ENCODE measurements at regions not wholly inside any gene's neighbourhood (a gene's known extent, or its start where the extent isn't known, plus 50 kb on each side); places are given as distances from the start of the nearest gene placed in this dataset.

DNA sequence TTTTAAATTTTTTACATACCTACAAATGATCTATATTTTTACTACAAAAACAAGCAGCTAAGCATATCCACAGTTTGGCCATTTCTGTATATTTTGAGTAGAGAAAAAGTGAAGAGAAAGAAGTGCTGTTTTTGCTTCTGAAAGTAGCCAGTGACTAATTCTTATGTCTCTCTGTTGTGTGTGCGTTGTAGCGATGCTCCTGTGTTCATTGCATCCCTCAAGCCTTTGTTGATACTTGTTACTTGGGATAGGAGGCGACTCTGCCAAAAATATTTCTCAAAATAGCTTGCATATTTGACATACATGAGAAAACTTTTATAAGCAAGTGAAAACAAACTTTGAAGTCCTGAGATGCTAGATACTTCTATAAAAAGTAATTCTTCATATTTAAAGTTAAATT, 714.1 kb downstream of the FSCB start:
- TF ChIP-seq, protein P1, sequence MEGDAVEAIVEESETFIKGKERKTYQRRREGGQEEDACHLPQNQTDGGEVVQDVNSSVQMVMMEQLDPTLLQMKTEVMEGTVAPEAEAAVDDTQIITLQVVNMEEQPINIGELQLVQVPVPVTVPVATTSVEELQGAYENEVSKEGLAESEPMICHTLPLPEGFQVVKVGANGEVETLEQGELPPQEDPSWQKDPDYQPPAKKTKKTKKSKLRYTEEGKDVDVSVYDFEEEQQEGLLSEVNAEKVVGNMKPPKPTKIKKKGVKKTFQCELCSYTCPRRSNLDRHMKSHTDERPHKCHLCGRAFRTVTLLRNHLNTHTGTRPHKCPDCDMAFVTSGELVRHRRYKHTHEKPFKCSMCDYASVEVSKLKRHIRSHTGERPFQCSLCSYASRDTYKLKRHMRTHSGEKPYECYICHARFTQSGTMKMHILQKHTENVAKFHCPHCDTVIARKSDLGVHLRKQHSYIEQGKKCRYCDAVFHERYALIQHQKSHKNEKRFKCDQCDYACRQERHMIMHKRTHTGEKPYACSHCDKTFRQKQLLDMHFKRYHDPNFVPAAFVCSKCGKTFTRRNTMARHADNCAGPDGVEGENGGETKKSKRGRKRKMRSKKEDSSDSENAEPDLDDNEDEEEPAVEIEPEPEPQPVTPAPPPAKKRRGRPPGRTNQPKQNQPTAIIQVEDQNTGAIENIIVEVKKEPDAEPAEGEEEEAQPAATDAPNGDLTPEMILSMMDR (IDR thresholded peaks at IDR 0.05; ENCODE audit: extremely low read depth in 1 of 2, insufficient read depth in 1 of 2, low read depth in 1 of 2, low read length in 2 of 2): no peak
- no peak for TF ChIP-seq MYC (IDR thresholded peaks at IDR 0.05; ENCODE audit: low read depth, low read length)
- TF ChIP-seq POLR2AphosphoS5 (IDR thresholded peaks at IDR 0.05; ENCODE audit: insufficient read depth, low read depth, low read length): no peak
- TF ChIP-seq POLR2A (IDR thresholded peaks at IDR 0.05; ENCODE audit: low read depth, low read length): no peak
- TF ChIP-seq EZH2 (IDR thresholded peaks at IDR 0.05; ENCODE audit: borderline replicate concordance, low read depth, low read length, severe bottlenecking): no peak
- no peak for TF ChIP-seq MAX (IDR thresholded peaks at IDR 0.05; ENCODE audit: insufficient read depth, insufficient read length)

All from endothelial cell of umbilical vein (primary cell).